GM19328 (cell line): ENCODE measurements at regions not wholly inside any gene's neighbourhood (a gene's known extent, or its start where the extent isn't known, plus 50 kb on each side); places are given as distances from the start of the nearest gene placed in this dataset.

ENCODE experiments used
- ATAC-seq: cut with Tn5 transposase; IDR thresholded peaks from one replicate; pipeline ENCODE4 v1.9.1; 2021; ENCODE audit warnings: mild to moderate bottlenecking, moderate library complexity; ENCODE audit not compliant: unreplicated experiment

GRCh38 chr7:21084286-21084685 lies 297.6 kb upstream of the SP8 start:
- ATAC-seq = no peak

DNA sequence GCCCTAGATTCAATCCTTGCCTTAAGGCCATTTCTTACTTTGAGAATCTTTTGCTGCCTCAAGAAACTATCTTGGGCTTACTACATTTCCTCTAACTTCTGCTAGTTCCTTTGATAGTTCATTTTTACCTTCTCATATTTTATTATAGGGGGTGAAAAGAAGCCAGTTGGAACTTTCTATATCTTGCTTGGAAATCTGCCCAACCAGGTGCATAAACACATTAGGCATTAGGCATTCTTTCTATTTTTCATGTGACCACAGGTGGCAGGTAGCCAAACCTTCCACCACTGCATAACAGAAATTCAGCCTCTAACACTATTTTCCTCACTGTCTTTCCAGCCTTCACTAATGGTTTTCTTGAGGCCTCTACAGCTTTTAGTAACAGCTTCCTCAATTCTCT lies 300.0 kb upstream of the SP8 start:
- ATAC-seq = no peak

- ATAC-seq = no peak
Observed at GRCh38 chr7:21089653-21090052, 303.0 kb upstream of the SP8 start.

- no peak for ATAC-seq
Observed at GRCh38 chr7:21092766-21093702, 306.3 kb upstream of the SP8 start.

DNA sequence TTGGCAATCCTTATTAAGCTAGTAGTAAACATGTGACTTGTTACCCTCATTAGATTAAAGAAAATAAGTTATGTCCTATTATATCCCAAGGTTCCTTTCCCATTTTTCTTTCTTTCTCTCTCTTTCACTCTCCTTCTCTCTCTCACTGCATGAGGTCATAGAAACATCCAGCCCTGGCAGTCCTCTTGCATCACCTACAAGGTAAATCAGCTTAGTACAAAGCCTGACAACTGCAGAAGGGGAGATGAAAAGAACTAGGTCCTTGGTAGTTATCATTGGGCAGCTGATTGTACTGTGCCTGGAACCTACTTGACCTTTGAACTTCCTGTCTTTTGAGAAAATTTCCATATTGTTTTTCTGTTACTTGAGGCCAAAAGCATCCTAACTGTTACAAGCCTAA lies 307.9 kb upstream of the SP8 start:
- ATAC-seq = no peak

GRCh38 chr7:21099432-21099831 lies 312.7 kb upstream of the SP8 start:
- no peak for ATAC-seq

DNA sequence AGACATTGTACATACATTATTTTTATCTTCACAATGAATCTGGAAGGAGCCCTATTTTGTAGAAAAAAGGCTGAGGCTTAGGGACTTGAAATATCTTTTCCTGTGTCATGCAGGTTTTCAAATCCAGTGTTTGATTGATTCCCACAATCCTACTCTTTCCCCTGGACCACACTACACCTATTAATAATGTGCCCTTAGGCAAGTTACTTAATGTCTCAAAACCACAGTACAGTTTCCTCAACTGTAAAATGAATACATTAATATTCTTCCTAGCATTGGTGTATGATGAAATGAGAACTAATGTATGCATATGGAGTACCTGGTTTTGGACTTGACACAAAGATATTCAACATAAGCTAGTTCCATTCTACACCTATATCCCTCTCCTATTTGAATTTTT lies 313.3 kb upstream of the SP8 start:
- ATAC-seq = no peak

DNA sequence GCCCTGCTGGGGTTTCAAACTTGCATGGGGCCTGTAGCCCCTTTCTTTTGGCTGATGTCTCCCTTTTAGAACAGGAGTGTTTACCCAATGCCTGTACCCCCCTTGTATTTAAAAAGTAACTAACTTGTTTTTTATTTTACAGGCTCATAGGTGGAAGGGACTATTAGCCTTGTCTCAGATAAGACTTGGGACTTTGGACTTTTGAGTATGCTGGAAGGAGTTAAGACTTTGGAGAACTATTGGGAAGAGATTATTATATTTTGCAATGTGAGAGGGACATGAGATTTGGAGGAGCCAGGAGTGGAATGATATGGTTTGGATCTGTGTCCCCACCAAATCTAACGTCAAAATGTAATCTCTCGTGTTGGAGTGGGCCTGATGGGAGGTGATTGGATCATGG lies 314.9 kb upstream of the SP8 start:
- no peak for ATAC-seq

- no peak for ATAC-seq
Observed at GRCh38 chr7:21103426-21104123, 316.9 kb upstream of the SP8 start.

GRCh38 chr7:21104124-21104500 lies 317.4 kb upstream of the SP8 start:
- ATAC-seq = no peak

DNA sequence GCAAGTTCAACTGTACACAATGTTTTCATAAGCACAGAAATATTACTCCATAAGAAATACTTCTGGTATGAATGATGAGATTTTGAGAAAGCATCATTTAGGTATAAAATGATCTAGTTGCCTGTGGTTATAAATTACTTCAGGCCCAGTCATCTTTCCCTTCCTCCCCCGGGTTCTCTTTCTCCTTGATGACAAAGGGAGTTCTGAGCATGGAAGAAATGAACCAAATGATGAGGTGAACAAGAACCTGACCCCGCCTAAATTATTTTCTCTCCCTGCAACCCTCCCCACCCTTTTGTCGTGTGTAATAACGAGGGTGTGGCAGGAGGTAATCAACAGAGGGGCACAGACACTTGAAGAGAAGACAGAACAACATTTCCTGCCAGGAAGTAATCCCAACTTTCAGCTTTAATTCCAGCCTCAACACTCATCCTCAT lies 319.6 kb upstream of the SP8 start:
- ATAC-seq = no peak

DNA sequence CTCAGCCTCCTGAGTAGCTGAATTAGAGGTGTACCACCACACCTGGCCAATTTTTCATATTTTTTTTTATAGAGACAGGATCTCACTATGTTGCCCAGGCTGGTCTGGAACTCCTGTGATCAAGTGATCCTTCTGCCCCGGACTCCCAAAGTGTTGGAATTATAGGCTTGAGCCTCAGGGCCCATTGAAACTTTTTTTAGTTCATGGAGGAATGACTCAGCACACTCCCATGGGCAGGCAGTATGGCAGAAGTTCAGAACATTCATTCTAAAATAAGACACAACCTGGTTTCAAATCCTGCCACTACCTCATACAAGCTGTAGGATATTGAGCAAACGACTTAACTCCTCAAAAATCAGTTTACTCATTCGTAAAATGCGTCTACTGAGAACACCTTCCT lies 320.4 kb upstream of the SP8 start:
- ATAC-seq = no peak

DNA sequence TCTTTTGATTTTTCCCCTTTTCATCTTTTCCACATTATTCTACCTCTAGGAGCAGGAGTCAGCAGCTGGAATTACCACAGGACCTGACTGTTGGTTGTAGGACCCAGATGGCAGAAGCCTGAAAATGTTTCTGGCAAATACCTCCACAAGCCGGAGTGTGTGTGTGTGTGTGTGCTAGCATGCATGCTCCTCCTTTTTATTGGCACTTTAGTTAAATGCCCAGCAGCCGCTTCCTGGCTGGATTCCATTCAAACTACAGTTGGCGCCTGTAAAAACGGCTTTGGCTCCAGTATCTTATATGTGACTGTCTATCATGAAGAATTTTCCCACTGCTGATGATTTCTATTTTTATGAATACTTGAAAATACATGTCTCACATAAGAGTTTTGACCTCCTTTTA lies 319.7 kb upstream of the SP4 start:
- no peak for ATAC-seq

DNA sequence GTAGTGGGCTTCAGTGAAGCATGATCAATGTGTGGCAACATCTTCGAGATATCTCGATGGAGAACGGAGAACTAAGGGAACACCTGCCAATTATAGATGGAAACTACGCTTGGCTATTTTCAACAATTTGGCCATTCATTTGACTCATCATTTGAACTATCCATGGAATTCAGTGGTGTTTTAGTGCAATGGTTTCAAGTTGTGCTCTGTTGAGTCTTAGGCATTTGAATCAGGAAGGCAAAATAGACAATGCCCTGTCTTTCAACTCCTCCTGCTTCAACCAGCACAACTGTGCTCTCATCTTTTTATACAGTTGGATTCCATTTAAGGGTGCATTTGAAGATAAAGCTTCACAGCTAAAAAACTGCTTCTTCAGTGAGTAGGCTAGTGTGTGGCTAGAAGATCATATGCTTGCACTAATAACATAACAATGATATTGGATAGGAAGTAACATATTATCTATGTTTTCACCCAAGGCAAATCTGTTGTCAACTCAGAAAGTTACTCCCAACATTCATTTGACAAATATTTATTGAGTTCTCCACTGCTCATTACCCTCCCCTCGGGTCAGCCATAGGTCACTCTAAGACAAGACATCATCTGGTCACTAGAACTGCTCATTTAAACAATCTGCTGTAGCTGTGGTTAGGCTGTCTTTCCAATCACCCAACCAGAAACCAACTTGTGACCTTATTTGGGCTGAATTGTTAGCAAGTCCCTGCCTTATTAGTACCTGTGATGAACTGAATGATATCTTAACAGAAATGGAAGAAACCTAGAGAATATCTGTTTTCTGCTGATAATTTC lies 314.1 kb upstream of the SP4 start:
- no peak for ATAC-seq

DNA sequence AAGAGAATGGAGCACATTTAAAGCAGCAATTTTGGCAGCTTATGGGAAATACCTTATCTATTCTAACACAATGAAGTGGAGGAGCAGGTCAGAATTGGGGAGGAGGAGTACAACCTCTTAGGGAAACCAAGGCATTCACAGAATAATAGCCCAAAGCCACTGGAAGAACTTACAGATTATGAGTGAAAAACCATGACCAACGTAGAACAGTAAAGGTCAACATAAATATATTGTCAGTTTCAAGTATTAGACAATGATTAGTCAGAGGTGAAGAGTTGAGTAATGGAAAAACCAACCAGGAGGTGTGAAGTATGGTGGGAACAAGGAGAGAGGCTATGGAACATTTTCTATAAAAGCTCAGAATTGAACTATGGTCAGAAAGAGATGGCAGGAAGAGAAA lies 304.3 kb upstream of the SP4 start:
- no peak for ATAC-seq

GRCh38 chr7:21125297-21125696 lies 302.6 kb upstream of the SP4 start:
- ATAC-seq = no peak

- no peak for ATAC-seq
Observed at GRCh38 chr7:21128062-21128817, 299.6 kb upstream of the SP4 start.

GRCh38 chr7:21131897-21132296 lies 296.0 kb upstream of the SP4 start:
- ATAC-seq = no peak

DNA sequence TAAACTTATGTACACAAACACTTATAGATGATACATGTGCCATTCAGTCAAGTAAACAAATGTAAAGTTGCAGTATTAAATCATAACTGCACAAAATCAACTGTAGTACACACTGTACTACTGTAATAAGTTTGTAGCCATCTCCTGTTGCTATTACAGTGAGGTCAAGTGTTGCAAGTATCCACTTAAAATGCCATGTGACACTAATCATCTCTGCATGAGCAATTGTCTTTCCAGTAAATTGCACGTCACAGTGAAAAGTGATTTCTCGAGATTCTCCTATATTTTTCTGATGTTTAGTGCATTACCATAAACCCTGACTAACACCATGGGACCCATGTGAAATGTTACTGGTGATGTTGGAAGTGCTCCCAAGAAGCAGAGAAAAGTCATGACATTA lies 293.3 kb upstream of the SP4 start:
- no peak for ATAC-seq

DNA sequence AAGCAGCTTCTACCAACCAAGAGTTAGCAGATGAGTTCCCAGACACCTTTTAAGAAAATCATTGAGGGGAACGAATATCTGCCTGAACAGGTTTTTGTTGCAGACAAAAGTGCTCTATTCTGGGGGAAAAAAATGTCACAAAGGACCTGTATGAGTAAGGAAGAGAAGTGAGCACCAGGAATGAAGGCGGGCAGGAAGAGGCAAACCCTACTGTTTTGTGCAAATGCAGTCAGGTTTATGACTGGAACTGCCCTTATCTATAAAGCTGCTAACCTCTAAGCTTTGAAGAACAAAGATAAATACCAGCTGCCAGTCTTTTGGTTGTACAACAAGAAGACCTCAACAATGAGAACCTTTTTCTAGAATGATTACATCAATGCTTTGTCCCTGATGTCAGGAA lies 292.4 kb upstream of the SP4 start:
- ATAC-seq = no peak

DNA sequence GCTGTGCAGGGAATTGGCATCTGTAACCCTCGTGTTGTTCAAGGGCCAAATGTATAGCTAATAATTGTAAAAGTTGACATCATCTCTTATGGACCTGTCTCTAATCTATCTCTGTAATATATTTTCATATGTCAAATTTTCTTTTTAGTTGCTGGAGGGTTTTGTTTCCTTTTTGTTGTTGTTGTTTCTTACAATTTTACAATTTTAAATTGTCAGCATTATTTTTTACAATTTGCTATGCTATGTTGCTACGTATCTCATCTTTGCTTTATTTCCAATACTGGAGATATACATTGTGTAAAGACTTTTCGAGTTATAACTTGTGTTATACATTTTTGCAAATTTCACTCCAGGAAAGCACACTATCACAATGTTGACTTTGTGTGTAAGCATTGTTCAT lies 290.2 kb upstream of the SP4 start:
- no peak for ATAC-seq
